H9 (cell line): ENCODE measurements at regions not wholly inside any gene's neighbourhood (a gene's known extent, or its start where the extent isn't known, plus 50 kb on each side); places are given as distances from the start of the nearest gene placed in this dataset.

Experiments
- DNase-seq: peaks from one replicate; pipeline ENCODE4 v3.0.0-alpha.2; 2017
- H2AFZ ChIP-seq: one replicate; pipeline ENCODE4 v1.6.1; 2013; ENCODE audit warnings: mild to moderate bottlenecking, low read length, control low read depth, moderate library complexity
- H2AK5ac ChIP-seq: 2 replicates; pipeline ENCODE4 v1.6.1; 2013; ENCODE audit warnings: low read length, control low read depth, mixed read lengths; ENCODE audit not compliant: insufficient read length
- H2BK120ac ChIP-seq: one replicate; pipeline ENCODE4 v1.6.1; 2013; ENCODE audit warnings: low read depth, mild to moderate bottlenecking, low read length, control low read depth, inconsistent platforms; ENCODE audit not compliant: poor library complexity, severe bottlenecking
- H2BK12ac ChIP-seq: 2 replicates; pipeline ENCODE4 v1.6.1; 2013; ENCODE audit warnings: low read length, control low read depth, mixed read lengths, low read depth; ENCODE audit not compliant: insufficient read length
- H2BK15ac ChIP-seq: 2 replicates; pipeline ENCODE4 v1.6.1; 2013; ENCODE audit warnings: low read depth, low read length, control low read depth
- H2BK20ac ChIP-seq: one replicate; pipeline ENCODE4 v1.6.1; 2013; ENCODE audit warnings: low read depth, mild to moderate bottlenecking, low read length, control low read depth, inconsistent platforms; ENCODE audit not compliant: poor library complexity, severe bottlenecking
- H2BK5ac ChIP-seq: 2 replicates; pipeline ENCODE4 v1.6.1; 2013; ENCODE audit warnings: low read length, control low read depth, mixed read lengths; ENCODE audit not compliant: insufficient read length
- H3K14ac ChIP-seq: 2 replicates; pipeline ENCODE4 v1.6.1; 2013; ENCODE audit warnings: low read length, control low read depth; ENCODE audit not compliant: insufficient read depth
- H3K18ac ChIP-seq: 2 replicates; pipeline ENCODE4 v1.6.1; 2013; ENCODE audit warnings: low read depth, mild to moderate bottlenecking, mixed read lengths, low read length, control low read depth; ENCODE audit not compliant: insufficient read length
- H3K23ac ChIP-seq: 2 replicates; pipeline ENCODE4 v1.6.1; 2013; ENCODE audit warnings: low read length, control low read depth, mixed read lengths, low read depth; ENCODE audit not compliant: insufficient read length
- H3K23me2 ChIP-seq: 2 replicates; pipeline ENCODE4 v1.6.1; 2013; ENCODE audit warnings: low read depth, mild to moderate bottlenecking, mixed read lengths, low read length, control low read depth; ENCODE audit not compliant: insufficient read length, poor library complexity, severe bottlenecking
- H3K27ac ChIP-seq: 2 replicates; pipeline ENCODE4 v1.5.1; 2013; ENCODE audit warnings: low read length, control low read depth, mixed read lengths, low read depth; ENCODE audit not compliant: insufficient read length
- H3K27me3 ChIP-seq: 2 replicates; pipeline ENCODE4 v1.6.1; 2013; ENCODE audit warnings: low read length, control low read depth, inconsistent platforms; ENCODE audit not compliant: insufficient read depth
- H3K4ac ChIP-seq: 2 replicates; pipeline ENCODE4 v1.6.1; 2013; ENCODE audit warnings: low read depth, mild to moderate bottlenecking, control low read depth, inconsistent platforms, low read length, moderate library complexity
- H3K4me1 ChIP-seq: 2 replicates; pipeline ENCODE4 v1.6.1; 2013; ENCODE audit warnings: low read length, control low read depth, inconsistent platforms; ENCODE audit not compliant: insufficient read depth
- H3K4me2 ChIP-seq: 2 replicates; pipeline ENCODE4 v1.6.1; 2013; ENCODE audit warnings: low read length, control low read depth, mixed read lengths; ENCODE audit not compliant: insufficient read length, insufficient read depth
- H3K56ac ChIP-seq: 2 replicates; pipeline ENCODE4 v1.6.1; 2013; ENCODE audit warnings: low read depth, mild to moderate bottlenecking, mixed read lengths, low read length, control low read depth; ENCODE audit not compliant: insufficient read length
- H3K79me1 ChIP-seq: 2 replicates; pipeline ENCODE4 v1.6.1; 2013; ENCODE audit warnings: low read depth, mild to moderate bottlenecking, moderate library complexity, low read length, control low read depth, inconsistent platforms; ENCODE audit not compliant: insufficient read depth, poor library complexity, severe bottlenecking
- H3K79me2 ChIP-seq: 2 replicates; pipeline ENCODE4 v1.6.1; 2013; ENCODE audit warnings: low read length, control low read depth, inconsistent platforms; ENCODE audit not compliant: insufficient read depth
- H3K9ac ChIP-seq: 2 replicates; pipeline ENCODE4 v1.6.1; 2013; ENCODE audit warnings: low read length, control low read depth, mixed read lengths; ENCODE audit not compliant: insufficient read length; ENCODE audit errors: extremely low read depth
- H3K9me3 ChIP-seq: one replicate; pipeline ENCODE4 v1.6.1; 2013; ENCODE audit warnings: low read depth, low read length, inconsistent platforms; ENCODE audit not compliant: control insufficient read depth
- H3T11ph ChIP-seq: one replicate; pipeline ENCODE4 v1.6.1; 2013; ENCODE audit warnings: mild to moderate bottlenecking, low read length, control low read depth, inconsistent platforms
- H4K20me1 ChIP-seq: one replicate; pipeline ENCODE4 v1.6.1; 2013; ENCODE audit not compliant: control insufficient read depth, insufficient read length, insufficient read depth
- H4K5ac ChIP-seq: 2 replicates; pipeline ENCODE4 v1.6.1; 2013; ENCODE audit warnings: low read depth, mild to moderate bottlenecking, mixed read lengths, low read length, control low read depth; ENCODE audit not compliant: insufficient read length
- H4K8ac ChIP-seq: replicated peaks from 2 replicates; pipeline ENCODE4 v1.6.1; 2013; ENCODE audit warnings: low read length, control low read depth, mixed read lengths, low read depth; ENCODE audit not compliant: insufficient read length
- H4K91ac ChIP-seq: 2 replicates; pipeline ENCODE4 v1.6.1; 2013; ENCODE audit warnings: low read depth, mild to moderate bottlenecking, moderate library complexity, mixed read lengths, low read length, control low read depth; ENCODE audit not compliant: insufficient read length
- H3K27ac Mint-ChIP-seq, 3 experiments: 2 replicates in 2 of 3; 3 replicates in 1 of 3; pipeline ENCODE4 v1.8.0; 2020 to 2021; ENCODE audit warnings: mixed read lengths in 3 of 3, mild to moderate bottlenecking in 1 of 3, moderate library complexity in 1 of 3
- H3K27me3 Mint-ChIP-seq: 2 replicates; pipeline ENCODE4 v1.8.0; 2021; ENCODE audit warnings: low read depth, mild to moderate bottlenecking, moderate library complexity, mixed read lengths
- H3K36me3 Mint-ChIP-seq, 3 experiments: 2 replicates in 2 of 3; 3 replicates in 1 of 3; pipeline ENCODE4 v1.8.0; 2020 to 2021; ENCODE audit warnings: low read depth in 3 of 3, mixed read lengths in 3 of 3; ENCODE audit not compliant: insufficient read depth in 1 of 3
- H3K4me1 Mint-ChIP-seq, 2 experiments: 2 replicates each; pipeline ENCODE4 v1.8.0; 2020; ENCODE audit warnings: mixed read lengths in 2 of 2
- H3K4me3 Mint-ChIP-seq, 2 experiments: 2 replicates in 1 of 2; 3 replicates in 1 of 2; pipeline ENCODE4 v1.8.0; 2020 to 2021; ENCODE audit warnings: mild to moderate bottlenecking in 2 of 2, mixed read lengths in 2 of 2, moderate library complexity in 1 of 2
- H3K9me3 Mint-ChIP-seq, 2 experiments: 2 replicates in 1 of 2; 3 replicates in 1 of 2; pipeline ENCODE4 v1.8.0; 2020; ENCODE audit warnings: mild to moderate bottlenecking in 2 of 2, mixed read lengths in 2 of 2, moderate library complexity in 1 of 2
- WGBS: extraction: QIAGEN DNeasy Blood & Tissue Kit; methylation state at CpG from one replicate; pipeline ENCODE4 v1.1.7; 2013; ENCODE audit warnings: missing lambda C conversion rate, low lambda C conversion rate, mixed read lengths; ENCODE audit not compliant: insufficient read length; ENCODE audit errors: extremely low coverage; 5-methylcytosine and 5-hydroxymethylcytosine counted together
- TF ChIP-seq, protein P1 (sequence below): fragments of 200-600 bp; sonication (generic); conservative IDR thresholded peaks from 3 replicates; pipeline ENCODE4 v1.8.0; 2021; ENCODE audit warnings: antibody characterized with exemption, mild to moderate bottlenecking

DNA sequence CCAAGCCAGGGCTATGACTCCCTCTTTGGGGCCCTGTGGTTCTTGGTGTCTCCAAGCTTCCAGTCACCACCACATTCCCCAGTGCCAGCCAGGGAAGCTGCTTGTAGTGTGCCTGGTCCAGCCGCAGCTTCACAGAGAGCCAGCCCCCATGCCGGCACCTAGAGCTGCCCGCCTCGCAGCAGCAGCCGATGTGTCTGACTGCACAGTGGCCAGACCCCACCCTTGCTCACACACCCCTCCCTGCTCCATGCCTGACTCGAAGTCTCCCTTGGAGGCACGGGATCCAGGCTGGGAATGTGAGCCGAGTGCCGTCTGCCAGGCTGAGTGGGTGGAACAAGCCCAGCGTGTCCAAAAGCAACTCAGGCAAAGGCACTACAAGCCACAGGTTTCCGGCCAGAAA is 123.3 kb upstream of the SFSWAP start:
- Histone ChIP-seq H2BK5ac (no peak overlapping the region), H4K20me1 (peaks cover 3% of the 10 kb centered on the region), H3K27me3 (no peaks in the 10 kb centered on the region), H3T11ph (no peak overlapping the region), H2BK120ac (no peak overlapping the region), H2BK20ac (no peak overlapping the region), H3K4ac (no peak overlapping the region), H3K9me3 (no peaks in the 10 kb centered on the region), H4K5ac (no peak overlapping the region), H3K79me1 (no peaks in the 10 kb centered on the region), H3K18ac (no peak overlapping the region), H3K14ac (no peak overlapping the region), H3K23me2 (no peaks in the 10 kb centered on the region), H2BK15ac (no peak overlapping the region), H2BK12ac (no peak overlapping the region), H3K27ac (no peak overlapping the region), H3K79me2 (no peaks in the 10 kb centered on the region), H4K8ac (no peak overlapping the region), H3K56ac (no peak overlapping the region), H2AK5ac (no peak overlapping the region), H3K9ac (no peak overlapping the region), H3K4me2 (no peak overlapping the region), H3K23ac (no peak overlapping the region), H2AFZ (no peak overlapping the region), H3K4me1 (no peaks in the 10 kb centered on the region; the same call in 1 of the 2 replicates), H4K91ac (no peak overlapping the region)
- peaks cover 18% of the 10 kb centered on the region for H3K27me3 Mint-ChIP-seq
- peaks cover 16 to 26% of the 10 kb centered on the region in 2 experiments for H3K4me1 Mint-ChIP-seq
- TF ChIP-seq, protein P1, sequence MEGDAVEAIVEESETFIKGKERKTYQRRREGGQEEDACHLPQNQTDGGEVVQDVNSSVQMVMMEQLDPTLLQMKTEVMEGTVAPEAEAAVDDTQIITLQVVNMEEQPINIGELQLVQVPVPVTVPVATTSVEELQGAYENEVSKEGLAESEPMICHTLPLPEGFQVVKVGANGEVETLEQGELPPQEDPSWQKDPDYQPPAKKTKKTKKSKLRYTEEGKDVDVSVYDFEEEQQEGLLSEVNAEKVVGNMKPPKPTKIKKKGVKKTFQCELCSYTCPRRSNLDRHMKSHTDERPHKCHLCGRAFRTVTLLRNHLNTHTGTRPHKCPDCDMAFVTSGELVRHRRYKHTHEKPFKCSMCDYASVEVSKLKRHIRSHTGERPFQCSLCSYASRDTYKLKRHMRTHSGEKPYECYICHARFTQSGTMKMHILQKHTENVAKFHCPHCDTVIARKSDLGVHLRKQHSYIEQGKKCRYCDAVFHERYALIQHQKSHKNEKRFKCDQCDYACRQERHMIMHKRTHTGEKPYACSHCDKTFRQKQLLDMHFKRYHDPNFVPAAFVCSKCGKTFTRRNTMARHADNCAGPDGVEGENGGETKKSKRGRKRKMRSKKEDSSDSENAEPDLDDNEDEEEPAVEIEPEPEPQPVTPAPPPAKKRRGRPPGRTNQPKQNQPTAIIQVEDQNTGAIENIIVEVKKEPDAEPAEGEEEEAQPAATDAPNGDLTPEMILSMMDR, result no peak
- WGBS, result no CpG with 5 or more reads among the region's 11 CpGs
- H3K27ac Mint-ChIP-seq, result peak overlapping the region in 1 of 3 experiments; percentile 82; a peak in 1 of 7 replicates
- H3K36me3 Mint-ChIP-seq, result 0 out of 7 replicates have a peak, but pooled peaks cover 0 to 2% (median 0%) of the 10 kb centered on the region in 3 experiments
- H3K9me3 Mint-ChIP-seq, result no peaks in the 10 kb centered on the region
- DNase-seq, result no peak
- no peak overlapping the region for H3K4me3 Mint-ChIP-seq
